HG03521 (cell line): ENCODE measurements at regions not wholly inside any gene's neighbourhood (a gene's known extent, or its start where the extent isn't known, plus 50 kb on each side); places are given as distances from the start of the nearest gene placed in this dataset.
"Not testable (repeated sequence)": the region's sequence is repeated elsewhere in the genome, so short reads cannot be mapped to it uniquely, and the experiment has no call there.

Experiments
- ATAC-seq: cut with Tn5 transposase; IDR thresholded peaks from one replicate; pipeline ENCODE4 v1.9.1; 2021; ENCODE audit warnings: mild to moderate bottlenecking, moderate library complexity; ENCODE audit not compliant: unreplicated experiment

- ATAC-seq: no peak
Measured at GRCh38 chr12:131557078-131557709, 153.7 kb upstream of the SFSWAP start.

- no peak for ATAC-seq
Measured at GRCh38 chr12:131559517-131560516, 151.1 kb upstream of the SFSWAP start.

- no peak for ATAC-seq
Measured at GRCh38 chr12:131561051-131561450, 149.8 kb upstream of the SFSWAP start.

- ATAC-seq: no peak
Measured at GRCh38 chr12:131561891-131562684, 148.8 kb upstream of the SFSWAP start.

- ATAC-seq: not testable (repeated sequence)
Measured at GRCh38 chr12:131564138-131564727, 146.7 kb upstream of the SFSWAP start.

GRCh38 chr12:131564845-131565244, 146.0 kb upstream of the SFSWAP start:
- ATAC-seq: no peak

- no peak for ATAC-seq
Measured at GRCh38 chr12:131565267-131566015, 145.4 kb upstream of the SFSWAP start.

- no peak for ATAC-seq
Measured at GRCh38 chr12:131568336-131568735, 142.6 kb upstream of the SFSWAP start.

- no peak for ATAC-seq
Measured at GRCh38 chr12:131570596-131570995, 140.3 kb upstream of the SFSWAP start.

GRCh38 chr12:131571827-131572226, 139.1 kb upstream of the SFSWAP start:
- no peak for ATAC-seq

GRCh38 chr12:131572626-131573025, 138.3 kb upstream of the SFSWAP start:
- no peak for ATAC-seq

GRCh38 chr12:131573631-131574394, 137.1 kb upstream of the SFSWAP start:
- ATAC-seq: no peak

GRCh38 chr12:131574395-131574771, 136.5 kb upstream of the SFSWAP start:
- ATAC-seq: no peak

- no peak for ATAC-seq
Measured at GRCh38 chr12:131575371-131575770, 135.5 kb upstream of the SFSWAP start.

GRCh38 chr12:131576734-131577133, 134.2 kb upstream of the SFSWAP start:
- not testable (repeated sequence) for ATAC-seq

- ATAC-seq: no peak
Measured at GRCh38 chr12:131577766-131578165, 133.1 kb upstream of the SFSWAP start.

GRCh38 chr12:131578828-131579470, 131.9 kb upstream of the SFSWAP start:
- ATAC-seq: no peak

- no peak for ATAC-seq
Measured at GRCh38 chr12:131583090-131583712, 127.7 kb upstream of the SFSWAP start.
